ENCODE measurements at regions not wholly inside any gene's neighbourhood (a gene's known extent, or its start where the extent isn't known, plus 50 kb on each side); places are given as distances from the start of the nearest gene placed in this dataset.

GRCh38 chr12:126974779-126975178 is 1292.2 kb upstream of the TMEM132C start:
- TF ChIP-seq CTCF (IDR thresholded peaks at IDR 0.05; ENCODE audit: insufficient read depth, low read length): no peak
- TF ChIP-seq POLR2AphosphoS5 (IDR thresholded peaks at IDR 0.05; ENCODE audit: low read depth): no peak

All from HL-60 (cell line).